ENCODE measurements at regions not wholly inside any gene's neighbourhood (a gene's known extent, or its start where the extent isn't known, plus 50 kb on each side); places are given as distances from the start of the nearest gene placed in this dataset.

GRCh38 chr12:92472201-92472600 lies 230.6 kb upstream of the PLEKHG7 start:
- H3K4me1 Mint-ChIP-seq: peaks cover 28% of the 10 kb centered on the region
- Histone ChIP-seq H3K4me3 (no peak overlapping the region), H3K36me3 (ENCODE audit: insufficient read depth) (no peaks in the 10 kb centered on the region), H3K4me1 (ENCODE audit: insufficient read depth) (peaks cover 33% of the 10 kb centered on the region), H3K9me2 (ENCODE audit: insufficient read depth) (no peaks in the 10 kb centered on the region), H3F3A (replicated peaks; ENCODE audit: low read depth) (no peaks in the 10 kb centered on the region), H3K27me3 (ENCODE audit: insufficient read depth) (no peaks in the 10 kb centered on the region), H4K20me1 (replicated peaks; ENCODE audit: insufficient read depth) (no peaks in the 10 kb centered on the region), H3K27ac (ENCODE audit: low read depth) (no peak overlapping the region), H3K4me2 (no peak overlapping the region), H2AFZ (no peak overlapping the region), H3K79me2 (replicated peaks; ENCODE audit: insufficient read depth) (no peaks in the 10 kb centered on the region)
- no peaks in the 10 kb centered on the region; the same call in 2 of the 3 replicates for H3K9me3 Mint-ChIP-seq
- TF ChIP-seq, protein P1, sequence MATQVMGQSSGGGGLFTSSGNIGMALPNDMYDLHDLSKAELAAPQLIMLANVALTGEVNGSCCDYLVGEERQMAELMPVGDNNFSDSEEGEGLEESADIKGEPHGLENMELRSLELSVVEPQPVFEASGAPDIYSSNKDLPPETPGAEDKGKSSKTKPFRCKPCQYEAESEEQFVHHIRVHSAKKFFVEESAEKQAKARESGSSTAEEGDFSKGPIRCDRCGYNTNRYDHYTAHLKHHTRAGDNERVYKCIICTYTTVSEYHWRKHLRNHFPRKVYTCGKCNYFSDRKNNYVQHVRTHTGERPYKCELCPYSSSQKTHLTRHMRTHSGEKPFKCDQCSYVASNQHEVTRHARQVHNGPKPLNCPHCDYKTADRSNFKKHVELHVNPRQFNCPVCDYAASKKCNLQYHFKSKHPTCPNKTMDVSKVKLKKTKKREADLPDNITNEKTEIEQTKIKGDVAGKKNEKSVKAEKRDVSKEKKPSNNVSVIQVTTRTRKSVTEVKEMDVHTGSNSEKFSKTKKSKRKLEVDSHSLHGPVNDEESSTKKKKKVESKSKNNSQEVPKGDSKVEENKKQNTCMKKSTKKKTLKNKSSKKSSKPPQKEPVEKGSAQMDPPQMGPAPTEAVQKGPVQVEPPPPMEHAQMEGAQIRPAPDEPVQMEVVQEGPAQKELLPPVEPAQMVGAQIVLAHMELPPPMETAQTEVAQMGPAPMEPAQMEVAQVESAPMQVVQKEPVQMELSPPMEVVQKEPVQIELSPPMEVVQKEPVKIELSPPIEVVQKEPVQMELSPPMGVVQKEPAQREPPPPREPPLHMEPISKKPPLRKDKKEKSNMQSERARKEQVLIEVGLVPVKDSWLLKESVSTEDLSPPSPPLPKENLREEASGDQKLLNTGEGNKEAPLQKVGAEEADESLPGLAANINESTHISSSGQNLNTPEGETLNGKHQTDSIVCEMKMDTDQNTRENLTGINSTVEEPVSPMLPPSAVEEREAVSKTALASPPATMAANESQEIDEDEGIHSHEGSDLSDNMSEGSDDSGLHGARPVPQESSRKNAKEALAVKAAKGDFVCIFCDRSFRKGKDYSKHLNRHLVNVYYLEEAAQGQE (IDR thresholded peaks at IDR 0.05; ENCODE audit: unreplicated experiment): no peak
- TF ChIP-seq JUNB (IDR thresholded peaks at IDR 0.05; ENCODE audit: unreplicated experiment) (no peak), ETS1 (IDR thresholded peaks at IDR 0.05) (no peak), EZH2phosphoT487 (IDR thresholded peaks at IDR 0.05; ENCODE audit: unreplicated experiment) (no peak), ZNF331 (CRISPR knock-in tag; IDR thresholded peaks at IDR 0.05; ENCODE audit: low read depth) (no peak), NANOG (IDR thresholded peaks at IDR 0.05; ENCODE audit: borderline replicate concordance) (no peak), CREB1 (CRISPR knock-in tag; IDR thresholded peaks at IDR 0.05; ENCODE audit: low read depth) (no peak), EZH2 (IDR thresholded peaks at IDR 0.05; ENCODE audit: low read depth, unreplicated experiment) (no peak), POLR2AphosphoS5 (IDR thresholded peaks at IDR 0.05; ENCODE audit: low read depth) (no peak), STAT1 (IDR thresholded peaks at IDR 0.05; ENCODE audit: unreplicated experiment) (no peak), ZNF114 (CRISPR knock-in tag; IDR thresholded peaks at IDR 0.05) (no peak), ZNF462 (CRISPR knock-in tag; IDR thresholded peaks at IDR 0.05) (no peak)
- TF ChIP-seq, protein P2, sequence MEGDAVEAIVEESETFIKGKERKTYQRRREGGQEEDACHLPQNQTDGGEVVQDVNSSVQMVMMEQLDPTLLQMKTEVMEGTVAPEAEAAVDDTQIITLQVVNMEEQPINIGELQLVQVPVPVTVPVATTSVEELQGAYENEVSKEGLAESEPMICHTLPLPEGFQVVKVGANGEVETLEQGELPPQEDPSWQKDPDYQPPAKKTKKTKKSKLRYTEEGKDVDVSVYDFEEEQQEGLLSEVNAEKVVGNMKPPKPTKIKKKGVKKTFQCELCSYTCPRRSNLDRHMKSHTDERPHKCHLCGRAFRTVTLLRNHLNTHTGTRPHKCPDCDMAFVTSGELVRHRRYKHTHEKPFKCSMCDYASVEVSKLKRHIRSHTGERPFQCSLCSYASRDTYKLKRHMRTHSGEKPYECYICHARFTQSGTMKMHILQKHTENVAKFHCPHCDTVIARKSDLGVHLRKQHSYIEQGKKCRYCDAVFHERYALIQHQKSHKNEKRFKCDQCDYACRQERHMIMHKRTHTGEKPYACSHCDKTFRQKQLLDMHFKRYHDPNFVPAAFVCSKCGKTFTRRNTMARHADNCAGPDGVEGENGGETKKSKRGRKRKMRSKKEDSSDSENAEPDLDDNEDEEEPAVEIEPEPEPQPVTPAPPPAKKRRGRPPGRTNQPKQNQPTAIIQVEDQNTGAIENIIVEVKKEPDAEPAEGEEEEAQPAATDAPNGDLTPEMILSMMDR (conservative IDR thresholded peaks at IDR 0.05; ENCODE audit: low read depth in 2 of 2): no peak
- no peaks in the 10 kb centered on the region; the same call in 2 of the 3 replicates for H3K36me3 Mint-ChIP-seq (ENCODE audit: low read depth)
- no peak for DNase-seq (ENCODE audit: low spot score)
- no peak overlapping the region for H3K4me3 Mint-ChIP-seq
- H3K27me3 Mint-ChIP-seq (ENCODE audit: insufficient read depth, low read depth, poor library complexity): peaks cover 2% of the 10 kb centered on the region
- ATAC-seq: no peak
- no peak overlapping the region for H3K27ac Mint-ChIP-seq

All from GM23338 (cell line).